ENCODE measurements at regions not wholly inside any gene's neighbourhood (a gene's known extent, or its start where the extent isn't known, plus 50 kb on each side); places are given as distances from the start of the nearest gene placed in this dataset.
"Not testable (repeated sequence)": the region's sequence is repeated elsewhere in the genome, so short reads cannot be mapped to it uniquely, and the experiment has no call there.

GRCh38 chr5:15384176-15384575 is 115.8 kb upstream of the FBXL7 start:
- DNase-seq (ENCODE audit: low read depth) = no peak

- no peak for DNase-seq (ENCODE audit: low read depth)
Measured at GRCh38 chr5:15383469-15383868, 116.5 kb upstream of the FBXL7 start.

GRCh38 chr5:15383021-15383420 is 117.0 kb upstream of the FBXL7 start:
- DNase-seq (ENCODE audit: low read depth) = no peak

- no peak for DNase-seq (ENCODE audit: low read depth)
Measured at GRCh38 chr5:15377573-15378340, 122.2 kb upstream of the FBXL7 start.

GRCh38 chr5:15376803-15377202 is 123.2 kb upstream of the FBXL7 start:
- no peak for DNase-seq (ENCODE audit: low read depth)

GRCh38 chr5:15376088-15376487 is 123.9 kb upstream of the FBXL7 start:
- no peak for DNase-seq (ENCODE audit: low read depth)

- no peak for DNase-seq (ENCODE audit: low read depth)
Measured at GRCh38 chr5:15375559-15375958, 124.4 kb upstream of the FBXL7 start.

- DNase-seq (ENCODE audit: low read depth) = no peak
Measured at GRCh38 chr5:15374886-15375285, 125.1 kb upstream of the FBXL7 start.

- no peak for DNase-seq (ENCODE audit: low read depth)
Measured at GRCh38 chr5:15373151-15373550, 126.8 kb upstream of the FBXL7 start.

GRCh38 chr5:15371184-15371583 is 128.8 kb upstream of the FBXL7 start:
- DNase-seq (ENCODE audit: low read depth) = no peak

GRCh38 chr5:15368835-15369234 is 131.1 kb upstream of the FBXL7 start:
- no peak for DNase-seq (ENCODE audit: low read depth)

GRCh38 chr5:15367489-15367888 is 132.5 kb upstream of the FBXL7 start:
- DNase-seq (ENCODE audit: low read depth) = no peak

- DNase-seq (ENCODE audit: low read depth) = no peak
Measured at GRCh38 chr5:15366676-15367391, 133.1 kb upstream of the FBXL7 start.

GRCh38 chr5:15365070-15365469 is 134.9 kb upstream of the FBXL7 start:
- no peak for DNase-seq (ENCODE audit: low read depth)

- DNase-seq (ENCODE audit: low read depth) = no peak
Measured at GRCh38 chr5:15363601-15364000, 136.4 kb upstream of the FBXL7 start.

- not testable (repeated sequence) for DNase-seq (ENCODE audit: low read depth)
Measured at GRCh38 chr5:15357092-15357453, 142.9 kb upstream of the FBXL7 start.

- not testable (repeated sequence) for DNase-seq (ENCODE audit: low read depth)
Measured at GRCh38 chr5:15356308-15357091, 143.5 kb upstream of the FBXL7 start.

- no peak for DNase-seq (ENCODE audit: low read depth)
Measured at GRCh38 chr5:15354021-15354420, 146.0 kb upstream of the FBXL7 start.

- no peak for DNase-seq (ENCODE audit: low read depth)
Measured at GRCh38 chr5:15353086-15353645, 146.8 kb upstream of the FBXL7 start.

- no peak for DNase-seq (ENCODE audit: low read depth)
Measured at GRCh38 chr5:15350614-15351013, 149.4 kb upstream of the FBXL7 start.

GRCh38 chr5:15346738-15347137 is 153.2 kb upstream of the FBXL7 start:
- DNase-seq (ENCODE audit: low read depth) = no peak

GRCh38 chr5:15344954-15345353 is 155.0 kb upstream of the FBXL7 start:
- no peak for DNase-seq (ENCODE audit: low read depth)

- DNase-seq (ENCODE audit: low read depth) = no peak
Measured at GRCh38 chr5:15338546-15338945, 161.4 kb upstream of the FBXL7 start.

Data from stimulated activated CD4-positive, alpha-beta T cell treated with anti-CD3 and anti-CD28 coated beads, Interleukin-2, amount 100 ng/mL, for 4 hours (primary cell).